Neural progenitor cell (in vitro differentiated cells): ENCODE measurements at regions not wholly inside any gene's neighbourhood (a gene's known extent, or its start where the extent isn't known, plus 50 kb on each side); places are given as distances from the start of the nearest gene placed in this dataset.

Experiments used
- DNase-seq: peaks from one replicate; pipeline ENCODE4 v3.0.0-alpha.2; 2016; ENCODE audit warnings: low spot score
- H2AFZ ChIP-seq: fragments of 200-600 bp; sonication (generic); replicated peaks from 2 replicates; pipeline ENCODE4 v1.6.1; 2016; ENCODE audit warnings: antibody characterized with exemption
- H3F3A ChIP-seq: fragments of 200-600 bp; sonication (generic); 2 replicates; pipeline ENCODE4 v1.6.1; 2016; ENCODE audit warnings: antibody characterized with exemption, low read depth
- H3K27ac ChIP-seq: fragments of 200-600 bp; sonication (generic); 2 replicates; pipeline ENCODE4 v1.5.1; 2016; ENCODE audit warnings: mild to moderate bottlenecking
- H3K27me3 ChIP-seq: fragments of 200-600 bp; sonication (generic); 2 replicates; pipeline ENCODE4 v1.6.1; 2016; ENCODE audit warnings: mild to moderate bottlenecking, moderate library complexity
- H3K36me3 ChIP-seq: fragments of 200-600 bp; sonication (generic); 2 replicates; pipeline ENCODE4 v1.5.1; 2016
- H3K4me1 ChIP-seq: fragments of 200-600 bp; sonication (generic); 2 replicates; pipeline ENCODE4 v1.6.1; 2016; ENCODE audit warnings: mixed run types
- H3K4me2 ChIP-seq: fragments of 200-600 bp; sonication (generic); 2 replicates; pipeline ENCODE4 v1.6.1; 2016
- H3K4me3 ChIP-seq: fragments of 200-600 bp; sonication (generic); 2 replicates; pipeline ENCODE4 v1.5.1; 2016
- H3K79me2 ChIP-seq: fragments of 200-600 bp; sonication (generic); 2 replicates; pipeline ENCODE4 v1.6.1; 2016; ENCODE audit warnings: low read depth
- H3K9ac ChIP-seq: fragments of 200-600 bp; sonication (generic); 2 replicates; pipeline ENCODE4 v1.6.1; 2016
- H3K9me3 ChIP-seq: fragments of 200-600 bp; sonication (generic); 2 replicates; pipeline ENCODE4 v1.5.1; 2016; ENCODE audit warnings: low read depth
- H4K20me1 ChIP-seq: fragments of 200-600 bp; sonication (generic); 2 replicates; pipeline ENCODE4 v1.6.1; 2016; ENCODE audit warnings: low read depth
- H3K27ac Mint-ChIP-seq: 3 replicates; pipeline ENCODE4 v1.8.0; 2021; ENCODE audit warnings: mixed read lengths
- H3K27me3 Mint-ChIP-seq: 2 replicates; pipeline ENCODE4 v1.8.0; 2022; ENCODE audit warnings: low read depth, mild to moderate bottlenecking, inconsistent platforms, moderate library complexity, mixed read lengths; ENCODE audit not compliant: insufficient read depth
- H3K36me3 Mint-ChIP-seq: 3 replicates; pipeline ENCODE4 v1.8.0; 2021; ENCODE audit warnings: mixed read lengths
- H3K4me1 Mint-ChIP-seq: 3 replicates; pipeline ENCODE4 v1.8.0; 2021; ENCODE audit warnings: mixed read lengths
- H3K4me3 Mint-ChIP-seq: 3 replicates; pipeline ENCODE4 v1.8.0; 2021; ENCODE audit warnings: mild to moderate bottlenecking, moderate library complexity, mixed read lengths
- H3K9me3 Mint-ChIP-seq: 3 replicates; pipeline ENCODE4 v1.8.0; 2020; ENCODE audit warnings: mixed read lengths
- EZH2 ChIP-seq: fragments of 200-600 bp; sonication (generic); IDR thresholded peaks from 2 replicates; pipeline ENCODE4 v1.6.1; 2017; ENCODE audit warnings: antibody characterized with exemption, mild to moderate bottlenecking, moderate library complexity
- EZH2phosphoT487 ChIP-seq: fragments of 200-600 bp; sonication (generic); IDR thresholded peaks from 2 replicates; pipeline ENCODE4 v1.6.1; 2017; ENCODE audit warnings: antibody characterized with exemption
- TF ChIP-seq, protein P1 (sequence below): fragments of 200-600 bp; sonication (generic); IDR thresholded peaks from 2 replicates; pipeline ENCODE4 v1.5.1; 2017; ENCODE audit warnings: antibody characterized with exemption, mild to moderate bottlenecking

DNA sequence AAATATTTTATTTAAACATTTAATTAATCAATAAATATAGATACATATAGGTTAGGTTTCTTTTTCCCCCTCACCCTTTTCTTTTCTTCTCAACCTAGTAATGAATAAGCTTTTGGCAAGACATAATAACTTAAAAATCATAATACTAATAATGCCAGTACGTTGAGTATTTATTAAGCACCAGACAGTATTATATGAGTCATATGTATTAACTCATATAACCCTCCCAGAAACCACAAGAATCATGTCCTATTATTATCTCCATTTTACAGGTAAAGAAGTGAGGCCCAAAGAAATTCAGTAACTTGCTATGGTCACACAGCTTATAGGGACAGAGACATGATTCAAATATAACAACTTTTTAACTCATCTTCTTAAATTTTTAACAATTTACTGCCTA lies 834.5 kb upstream of the ADGRL2 start:
- H3F3A ChIP-seq, result no peaks in the 10 kb centered on the region
- TF ChIP-seq, protein P1, sequence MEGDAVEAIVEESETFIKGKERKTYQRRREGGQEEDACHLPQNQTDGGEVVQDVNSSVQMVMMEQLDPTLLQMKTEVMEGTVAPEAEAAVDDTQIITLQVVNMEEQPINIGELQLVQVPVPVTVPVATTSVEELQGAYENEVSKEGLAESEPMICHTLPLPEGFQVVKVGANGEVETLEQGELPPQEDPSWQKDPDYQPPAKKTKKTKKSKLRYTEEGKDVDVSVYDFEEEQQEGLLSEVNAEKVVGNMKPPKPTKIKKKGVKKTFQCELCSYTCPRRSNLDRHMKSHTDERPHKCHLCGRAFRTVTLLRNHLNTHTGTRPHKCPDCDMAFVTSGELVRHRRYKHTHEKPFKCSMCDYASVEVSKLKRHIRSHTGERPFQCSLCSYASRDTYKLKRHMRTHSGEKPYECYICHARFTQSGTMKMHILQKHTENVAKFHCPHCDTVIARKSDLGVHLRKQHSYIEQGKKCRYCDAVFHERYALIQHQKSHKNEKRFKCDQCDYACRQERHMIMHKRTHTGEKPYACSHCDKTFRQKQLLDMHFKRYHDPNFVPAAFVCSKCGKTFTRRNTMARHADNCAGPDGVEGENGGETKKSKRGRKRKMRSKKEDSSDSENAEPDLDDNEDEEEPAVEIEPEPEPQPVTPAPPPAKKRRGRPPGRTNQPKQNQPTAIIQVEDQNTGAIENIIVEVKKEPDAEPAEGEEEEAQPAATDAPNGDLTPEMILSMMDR, result no peak
- TF ChIP-seq EZH2 (no peak), EZH2phosphoT487 (no peak)
- peaks cover 2% of the 10 kb centered on the region for H3K27me3 Mint-ChIP-seq
- no peaks in the 10 kb centered on the region for H3K4me1 Mint-ChIP-seq
- H3K9me3 ChIP-seq, result no peaks in the 10 kb centered on the region
- no peak overlapping the region for H3K4me2 ChIP-seq
- no peaks in the 10 kb centered on the region for H3K36me3 ChIP-seq
- DNase-seq, result no peak
- no peaks in the 10 kb centered on the region for H3K9me3 Mint-ChIP-seq
- no peak overlapping the region for H3K4me3 ChIP-seq
- H3K9ac ChIP-seq, result no peak overlapping the region
- no peaks in the 10 kb centered on the region for H3K4me1 ChIP-seq
- no peak overlapping the region for H3K27ac Mint-ChIP-seq
- H3K36me3 Mint-ChIP-seq, result no peaks in the 10 kb centered on the region
- H2AFZ ChIP-seq, result no peak overlapping the region
- H3K79me2 ChIP-seq, result no peaks in the 10 kb centered on the region
- H3K27me3 ChIP-seq, result no peaks in the 10 kb centered on the region
- no peak overlapping the region for H3K4me3 Mint-ChIP-seq
- H4K20me1 ChIP-seq, result no peaks in the 10 kb centered on the region
- no peak overlapping the region for H3K27ac ChIP-seq

GRCh38 chr1:80962564-80962963 lies 838.2 kb upstream of the ADGRL2 start:
- Mint-ChIP-seq H3K4me3 (no peak overlapping the region), H3K27ac (no peak overlapping the region), H3K27me3 (peaks cover 2% of the 10 kb centered on the region), H3K36me3 (no peaks in the 10 kb centered on the region), H3K9me3 (no peaks in the 10 kb centered on the region), H3K4me1 (no peaks in the 10 kb centered on the region)
- Histone ChIP-seq H3K27me3 (no peaks in the 10 kb centered on the region), H3K4me2 (no peak overlapping the region), H3K36me3 (no peaks in the 10 kb centered on the region), H3K79me2 (no peaks in the 10 kb centered on the region), H3K27ac (no peak overlapping the region), H4K20me1 (no peaks in the 10 kb centered on the region), H3K9ac (no peak overlapping the region), H3K4me1 (no peaks in the 10 kb centered on the region), H3K9me3 (no peaks in the 10 kb centered on the region), H3F3A (no peaks in the 10 kb centered on the region), H2AFZ (no peak overlapping the region), H3K4me3 (no peak overlapping the region)
- TF ChIP-seq EZH2phosphoT487 (no peak), EZH2 (no peak)
- TF ChIP-seq, protein P1, result no peak
- no peak for DNase-seq

- Histone ChIP-seq H3K4me1 (no peaks in the 10 kb centered on the region), H3K36me3 (no peaks in the 10 kb centered on the region), H3K9me3 (no peaks in the 10 kb centered on the region), H3K4me3 (no peak overlapping the region), H4K20me1 (no peaks in the 10 kb centered on the region), H3F3A (no peaks in the 10 kb centered on the region), H3K27ac (no peak overlapping the region), H3K9ac (no peak overlapping the region), H3K79me2 (no peaks in the 10 kb centered on the region), H3K4me2 (no peak overlapping the region), H3K27me3 (no peaks in the 10 kb centered on the region), H2AFZ (peak overlapping the region; percentile 2)
- Mint-ChIP-seq H3K27ac (no peak overlapping the region), H3K36me3 (no peaks in the 10 kb centered on the region), H3K9me3 (no peaks in the 10 kb centered on the region), H3K27me3 (peaks cover 2% of the 10 kb centered on the region), H3K4me1 (no peaks in the 10 kb centered on the region), H3K4me3 (no peak overlapping the region)
- peak; percentile 10 for DNase-seq
- TF ChIP-seq EZH2 (no peak), EZH2phosphoT487 (no peak)
- TF ChIP-seq, protein P1, result no peak
Measured at GRCh38 chr1:80961464-80962190, 839.1 kb upstream of the ADGRL2 start.
